Coronary artery (tissue), 2 donors: ENCODE measurements at regions not wholly inside any gene's neighbourhood (a gene's known extent, or its start where the extent isn't known, plus 50 kb on each side); places are given as distances from the start of the nearest gene placed in this dataset.
"Not testable (repeated sequence)": the region's sequence is repeated elsewhere in the genome, so short reads cannot be mapped to it uniquely, and the experiment has no call there.

Experiments
- DNase-seq: peaks from one replicate; pipeline ENCODE4 v3.0.0-alpha.2; 2017; ENCODE audit warnings: low spot score
- H3K27ac ChIP-seq, 2 donors: fragments of 200-600 bp; sonication (generic); one replicate each; pipeline ENCODE4 v1.5.1; 2016 to 2019
- H3K4me3 ChIP-seq: fragments of 200-600 bp; sonication (generic); 2 replicates; pipeline ENCODE4 v1.5.1; 2016; ENCODE audit warnings: mild to moderate bottlenecking, moderate library complexity
- CTCF ChIP-seq: fragments of 200-600 bp; sonication (generic); IDR thresholded peaks from one replicate; pipeline ENCODE4 v1.5.1; 2019; ENCODE audit warnings: antibody characterized with exemption

- Histone ChIP-seq H3K4me3 (no peak overlapping the region), H3K27ac (no peak overlapping the region)
- peak; percentile 66 for DNase-seq
- TF ChIP-seq CTCF: no peak
Observed at GRCh38 chr12:34604227-34604626, 581.9 kb downstream of the ALG10 start.

GRCh38 chr12:34604631-34605509 is 582.6 kb downstream of the ALG10 start:
- TF ChIP-seq CTCF: no peak
- H3K27ac ChIP-seq: no peak overlapping the region
- H3K4me3 ChIP-seq: no peak overlapping the region
- peak; percentile 56 for DNase-seq

- Histone ChIP-seq H3K27ac (no peak overlapping the region), H3K4me3 (no peak overlapping the region)
- no peak for DNase-seq
- no peak for TF ChIP-seq CTCF
Observed at GRCh38 chr12:34605510-34605887, 583.2 kb downstream of the ALG10 start.

GRCh38 chr12:34605955-34606748 is 583.9 kb downstream of the ALG10 start:
- Histone ChIP-seq H3K27ac (no peak overlapping the region), H3K4me3 (no peak overlapping the region)
- peak; percentile 57 for DNase-seq
- TF ChIP-seq CTCF: no peak

GRCh38 chr12:34606749-34607519 is 584.6 kb downstream of the ALG10 start:
- no peak overlapping the region for H3K27ac ChIP-seq
- no peak overlapping the region for H3K4me3 ChIP-seq
- no peak for TF ChIP-seq CTCF
- DNase-seq: peak; percentile 54

- Histone ChIP-seq H3K27ac (no peak overlapping the region), H3K4me3 (no peak overlapping the region)
- TF ChIP-seq CTCF: no peak
- DNase-seq: peak; percentile 43
Observed at GRCh38 chr12:34607520-34608195, 585.4 kb downstream of the ALG10 start.

GRCh38 chr12:34613988-34614387 is 591.7 kb downstream of the ALG10 start:
- DNase-seq, H3K27ac ChIP-seq, H3K4me3 ChIP-seq: not testable (repeated sequence)
